SHP77 (cell line): ENCODE measurements at regions not wholly inside any gene's neighbourhood (a gene's known extent, or its start where the extent isn't known, plus 50 kb on each side); places are given as distances from the start of the nearest gene placed in this dataset.
"Not testable (repeated sequence)": the region's sequence is repeated elsewhere in the genome, so short reads cannot be mapped to it uniquely, and the experiment has no call there.

Experiments used
- DNase-seq, 2 experiments: peaks; one replicate each; lab custom pipeline; 2025; lab: John Stamatoyannopoulos, UW

DNA sequence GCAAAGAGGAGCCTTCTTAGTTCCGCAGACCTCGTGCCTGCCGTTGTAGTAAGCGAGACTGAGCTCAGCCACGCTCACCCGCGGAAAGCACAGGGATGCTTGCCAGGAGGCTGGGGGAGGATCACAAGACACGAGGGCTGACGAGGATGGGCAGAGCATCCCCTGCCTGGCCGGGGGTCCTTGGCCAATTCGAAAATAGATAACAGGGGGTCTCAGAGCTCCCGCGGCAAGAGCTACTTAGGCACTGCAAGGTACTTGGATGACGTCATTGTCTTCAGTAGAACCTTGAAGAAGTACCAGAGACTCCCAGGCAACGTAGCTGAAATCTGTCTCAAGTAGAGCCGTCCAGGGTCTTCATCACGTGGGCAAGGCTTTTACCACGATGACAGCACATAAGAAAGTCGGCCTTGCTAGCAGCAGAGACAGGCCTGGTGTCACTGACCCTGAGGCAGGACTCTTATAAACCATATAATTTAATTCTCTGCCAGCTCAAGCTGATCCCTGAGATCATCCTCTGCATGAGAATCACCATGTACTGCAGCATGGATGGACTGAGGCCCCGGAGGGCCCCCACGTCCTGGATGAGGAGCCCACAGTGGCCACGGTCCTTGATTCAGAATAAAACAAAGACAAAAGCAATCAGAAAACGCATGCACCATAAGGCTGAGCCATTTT is 81.9 kb downstream of the TMEM18 start:
- no peak for DNase-seq

DNA sequence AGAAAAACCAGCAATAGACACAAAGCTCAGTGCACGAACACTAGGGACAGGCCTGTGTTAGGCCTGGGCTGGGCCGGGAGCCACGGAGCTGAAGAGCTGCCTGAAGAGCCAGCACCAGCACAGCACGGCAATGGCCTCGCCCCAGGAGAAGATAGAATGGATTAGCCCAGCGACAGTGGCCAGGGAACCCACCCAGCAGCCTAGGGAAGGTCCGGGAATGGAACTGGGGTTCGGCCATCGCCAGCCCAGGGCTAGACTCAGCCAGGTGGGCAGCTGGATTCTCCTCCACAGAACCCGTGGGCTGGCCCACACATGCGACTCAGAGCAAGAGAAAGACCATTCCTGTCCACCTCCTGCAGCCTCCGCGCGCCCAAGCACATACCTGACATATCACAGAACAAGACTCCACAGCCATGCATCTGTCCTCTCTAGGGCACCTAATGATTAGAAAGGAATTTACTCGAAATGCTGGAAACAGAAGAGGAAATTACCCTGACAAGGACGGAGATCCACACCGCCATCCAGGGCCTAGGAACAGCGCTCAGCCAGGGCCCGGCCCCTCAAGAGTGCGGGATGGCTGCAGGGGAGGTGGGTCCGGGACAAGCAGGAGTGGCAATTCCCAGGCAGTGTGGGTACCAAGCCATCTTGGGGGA is 82.8 kb downstream of the TMEM18 start:
- no peak for DNase-seq

DNA sequence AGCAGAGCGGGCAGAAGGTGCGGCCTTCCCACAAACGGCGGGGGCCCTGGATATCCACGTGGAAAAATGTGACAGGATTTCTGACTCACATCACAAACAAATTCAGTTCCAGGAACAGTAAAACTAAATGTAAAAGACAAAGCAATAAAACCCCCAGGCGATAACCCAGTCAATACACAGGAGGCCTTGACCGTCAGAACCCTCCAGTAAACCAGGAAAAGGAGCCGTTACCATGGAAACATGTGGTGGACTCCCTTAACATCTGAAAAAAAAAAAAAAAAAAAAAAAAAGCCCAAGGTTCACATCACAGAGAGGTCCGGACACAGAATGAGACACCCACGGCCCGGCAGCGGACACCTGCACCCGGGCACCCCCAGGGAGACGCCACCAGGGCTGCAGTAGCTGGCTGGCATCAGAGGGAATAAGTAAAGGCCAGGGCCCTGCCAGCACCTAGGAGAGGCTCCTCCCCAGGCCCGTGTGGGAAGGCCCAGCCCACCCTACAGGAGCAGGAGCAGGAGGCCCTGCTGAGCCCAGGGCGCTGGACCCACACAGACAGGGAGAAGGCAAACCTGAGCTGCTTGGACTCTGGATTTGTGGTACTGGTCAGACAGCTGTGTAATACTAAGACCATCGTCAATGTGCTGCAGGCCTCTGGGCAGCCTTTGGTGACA is 83.7 kb downstream of the TMEM18 start:
- DNase-seq: no peak

DNA sequence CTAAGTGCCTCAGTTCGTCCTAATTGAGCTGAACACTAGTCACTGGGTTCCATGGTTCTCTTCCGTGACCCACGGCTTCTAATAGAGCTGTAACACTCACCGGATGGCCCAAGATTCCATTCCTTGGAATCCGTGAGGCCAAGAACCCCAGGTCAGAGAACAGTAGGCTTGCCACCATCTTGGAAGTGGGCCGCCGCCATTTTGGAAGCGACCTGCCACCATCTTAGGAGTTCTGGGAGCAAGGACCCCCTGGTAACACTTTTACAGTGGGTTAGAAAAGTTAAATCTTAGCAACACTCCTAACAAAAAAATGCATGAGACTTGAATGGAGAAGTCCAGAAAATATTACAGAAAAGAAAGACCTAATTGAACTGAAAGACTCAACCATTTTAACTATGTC is 84.5 kb downstream of the TMEM18 start:
- no peak for DNase-seq

DNA sequence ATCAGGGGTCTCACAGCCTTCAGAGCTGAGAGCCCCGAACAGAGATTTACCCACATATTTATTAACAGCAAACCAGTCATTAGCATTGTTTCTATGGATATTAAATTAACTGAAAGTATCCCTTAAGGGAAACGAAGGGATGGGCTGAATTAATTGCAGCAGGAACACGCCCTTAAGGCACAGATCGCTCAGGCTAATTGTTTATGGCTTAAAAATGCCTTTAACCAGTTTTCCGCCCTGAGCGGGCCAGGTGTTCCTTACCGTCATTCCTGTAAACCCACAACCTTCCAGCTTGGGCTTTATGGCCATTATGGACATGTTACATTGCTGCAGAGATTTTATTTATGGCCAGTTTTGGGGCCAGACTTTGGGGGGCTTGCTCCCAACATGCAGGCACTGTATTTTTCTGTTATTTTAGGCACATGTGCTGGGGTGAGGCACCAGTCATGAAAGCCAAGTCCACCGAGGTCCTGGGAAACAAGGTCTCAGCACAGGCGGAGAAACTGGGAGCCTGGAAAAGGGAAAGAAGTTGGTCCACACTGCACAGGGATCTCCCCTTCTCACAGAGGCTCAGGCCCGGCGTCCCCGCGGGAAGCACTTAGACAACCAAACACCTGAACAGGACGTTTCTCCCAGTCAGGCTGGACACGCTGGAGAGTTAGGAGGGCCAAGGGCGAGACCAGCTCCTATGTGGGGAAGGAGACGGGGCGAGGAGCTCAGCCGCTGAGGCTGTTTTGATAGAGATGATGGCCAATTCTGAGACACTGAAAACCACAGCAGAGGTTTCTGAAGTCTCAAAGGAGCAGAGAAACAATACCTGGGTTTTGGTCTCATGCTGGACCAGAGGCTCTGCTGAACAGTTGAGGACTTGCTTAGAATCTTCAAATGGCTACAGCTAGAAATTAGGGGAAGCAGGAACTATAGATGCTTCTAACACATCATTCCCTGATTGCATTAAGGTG is 86.7 kb downstream of the TMEM18 start:
- no peak for DNase-seq

DNA sequence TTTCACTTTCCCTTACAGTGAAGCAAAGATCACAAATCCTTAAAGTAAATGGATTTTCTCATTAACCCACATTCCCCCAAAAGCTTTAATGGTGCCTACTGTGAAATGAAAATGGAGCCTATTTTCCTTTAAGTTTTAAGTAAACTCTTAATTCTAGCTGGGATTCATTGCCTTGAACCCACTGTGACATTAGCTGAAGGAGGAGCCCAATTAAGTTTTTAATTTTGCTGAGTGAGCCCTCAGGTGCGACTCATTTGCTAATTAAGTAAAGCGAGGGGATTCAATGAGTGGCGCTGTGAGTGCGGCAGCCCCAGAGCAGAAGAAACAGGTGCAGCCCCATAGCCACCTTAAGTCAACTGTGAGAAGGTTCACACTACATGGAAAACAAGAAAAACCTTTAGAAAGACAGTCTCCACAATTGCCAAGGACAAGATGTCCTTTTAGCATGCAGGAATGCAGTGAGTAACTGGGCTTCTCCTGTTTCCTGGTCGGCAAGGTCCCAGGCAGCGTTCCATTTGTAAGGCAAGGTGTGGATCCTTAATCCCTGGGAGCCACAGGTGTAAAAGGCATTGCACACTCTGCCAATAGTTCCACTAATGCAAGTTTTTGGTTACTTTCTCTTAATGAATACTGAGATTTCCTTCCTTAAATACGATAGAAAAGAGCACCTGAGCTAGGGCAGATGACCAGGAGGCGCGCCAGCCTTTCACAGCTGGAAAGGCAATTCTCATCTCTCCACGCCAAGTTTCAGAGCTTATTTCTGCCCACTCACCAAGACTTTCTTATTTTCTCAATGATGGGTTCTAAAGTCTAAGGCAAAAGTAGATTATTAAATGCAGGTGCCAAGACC is 87.7 kb downstream of the TMEM18 start:
- no peak for DNase-seq

DNA sequence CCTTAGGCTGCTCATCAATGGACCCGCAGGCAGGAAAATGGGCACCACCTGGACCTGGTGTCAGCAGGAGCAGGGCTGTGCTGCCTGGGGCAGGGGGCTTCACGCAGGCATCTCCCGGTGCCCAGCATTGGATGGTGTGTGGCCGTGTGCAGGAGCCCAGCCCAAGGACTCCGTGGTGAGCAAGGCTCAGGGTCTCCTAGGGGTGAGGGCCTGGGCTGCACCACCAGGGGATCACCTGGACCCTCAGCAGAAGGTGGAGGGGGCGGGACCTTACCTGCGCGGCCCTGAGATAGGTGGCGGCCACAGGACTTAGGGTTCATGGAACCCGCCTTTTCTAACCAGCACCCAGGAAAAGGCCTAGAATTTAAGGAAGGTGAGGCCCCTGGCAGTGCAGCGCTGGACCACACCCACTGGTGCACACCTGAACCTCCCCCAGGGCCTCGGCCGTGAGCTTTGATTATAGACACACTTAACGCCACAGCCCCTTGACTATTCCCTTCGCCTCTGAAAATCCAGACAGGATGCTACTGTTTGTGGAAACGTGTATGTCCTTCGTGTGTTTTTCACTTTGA is 89.0 kb downstream of the TMEM18 start:
- DNase-seq: no peak

DNA sequence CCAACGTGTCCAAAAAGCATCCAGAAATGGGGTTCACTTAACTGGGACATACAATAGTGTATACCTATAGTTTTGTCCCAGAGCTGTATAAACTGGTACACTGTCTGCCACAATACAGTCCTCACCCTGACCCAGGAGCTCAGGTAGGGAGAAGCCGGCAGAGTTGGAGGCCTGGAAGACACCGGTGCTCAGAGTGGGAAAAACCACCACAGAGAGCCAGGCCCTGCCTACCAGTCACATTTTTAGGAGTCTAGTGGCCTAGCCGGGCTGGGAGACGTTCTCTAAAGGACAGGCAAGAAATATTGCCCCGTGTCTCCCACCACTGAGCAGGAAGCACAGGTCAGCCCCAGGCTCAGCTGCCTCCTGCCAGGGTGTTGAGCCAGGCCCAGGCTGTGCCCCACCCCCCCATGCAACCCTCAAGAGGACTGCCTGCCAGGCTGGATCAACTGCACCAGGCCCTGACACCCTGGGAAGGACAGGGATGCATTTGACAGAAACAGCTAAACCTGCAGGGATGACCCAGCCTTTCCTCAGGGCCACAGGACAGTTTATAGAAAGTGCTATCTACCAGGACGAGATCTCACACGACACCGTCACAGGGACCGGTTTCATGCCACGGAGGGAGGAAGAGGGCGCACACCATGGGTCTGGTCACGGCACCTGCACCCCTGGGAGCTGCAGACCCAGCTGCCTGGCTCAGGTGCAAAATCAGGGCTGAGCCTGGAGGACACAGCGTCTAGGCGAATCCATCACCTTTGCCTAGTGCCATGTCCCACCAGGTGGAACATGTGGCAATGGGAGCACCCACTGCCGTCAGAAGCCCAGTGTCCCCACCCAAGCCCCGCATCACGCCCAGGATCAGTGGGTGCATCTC is 89.9 kb downstream of the TMEM18 start:
- no peak for DNase-seq

DNA sequence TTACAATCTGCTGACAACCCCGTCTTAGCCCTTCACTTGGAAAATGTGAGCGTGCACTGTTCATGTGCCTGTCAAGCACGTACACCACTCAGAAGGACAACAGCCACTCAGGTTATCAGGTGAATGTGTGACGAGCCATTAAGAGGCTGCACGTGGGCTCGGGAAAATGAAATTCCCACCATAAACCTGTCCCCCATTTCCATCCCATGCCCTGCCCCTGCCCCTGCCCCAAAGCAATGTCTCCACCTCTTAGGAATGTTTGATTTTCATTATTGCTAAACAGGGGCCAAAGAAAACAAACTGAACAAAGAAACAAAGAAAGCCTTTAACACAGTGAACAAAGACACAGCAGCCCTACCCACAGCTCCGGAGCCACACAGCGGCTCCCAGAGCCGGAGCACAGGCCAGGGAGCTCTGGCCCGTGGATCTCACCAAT is 90.5 kb downstream of the TMEM18 start:
- DNase-seq: no peak

DNA sequence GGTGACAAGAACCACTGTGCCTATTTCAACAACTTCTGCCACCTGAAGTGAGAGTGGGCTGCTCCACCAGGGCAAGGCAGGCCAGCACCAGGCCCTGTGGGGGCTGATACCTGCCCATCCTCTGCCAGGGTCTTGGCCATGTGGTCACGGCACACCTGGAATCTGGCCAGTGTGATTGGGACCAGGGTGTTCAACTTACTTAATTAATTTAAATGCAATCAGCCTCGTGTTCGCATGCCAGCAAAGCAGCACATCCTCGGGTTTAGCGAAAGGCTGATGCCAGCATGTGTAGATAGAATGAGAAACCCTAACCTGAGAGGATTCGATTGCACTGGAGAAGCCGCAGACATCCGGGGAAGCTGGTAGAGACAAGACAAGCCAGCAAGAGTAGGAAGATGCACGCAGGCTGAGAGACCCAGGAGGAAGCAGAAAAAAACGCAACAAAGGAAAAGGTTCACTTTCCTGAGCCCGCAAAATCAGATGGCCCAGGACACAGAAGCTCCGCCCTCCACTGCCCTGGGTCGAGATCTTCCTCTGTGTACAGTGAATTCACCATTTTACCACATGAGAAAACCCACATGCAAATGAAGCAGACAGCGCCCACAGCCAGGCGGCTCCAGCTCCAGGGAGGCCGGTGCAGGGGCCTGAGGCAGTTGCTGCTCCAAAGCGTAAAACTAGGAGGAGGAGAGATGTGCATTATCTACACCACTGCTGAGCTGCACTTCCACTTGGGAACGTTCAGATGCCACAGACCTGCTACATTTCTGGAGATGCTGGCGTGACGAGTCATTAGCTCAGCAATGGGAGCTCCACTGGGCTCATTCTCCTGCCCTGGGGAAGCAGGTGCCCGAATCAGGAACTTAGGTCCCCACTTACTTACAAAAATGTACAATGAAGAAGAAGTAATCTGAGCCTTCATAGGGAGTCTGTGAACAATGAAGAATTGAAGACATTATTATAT is 92.1 kb downstream of the TMEM18 start:
- no peak for DNase-seq

DNA sequence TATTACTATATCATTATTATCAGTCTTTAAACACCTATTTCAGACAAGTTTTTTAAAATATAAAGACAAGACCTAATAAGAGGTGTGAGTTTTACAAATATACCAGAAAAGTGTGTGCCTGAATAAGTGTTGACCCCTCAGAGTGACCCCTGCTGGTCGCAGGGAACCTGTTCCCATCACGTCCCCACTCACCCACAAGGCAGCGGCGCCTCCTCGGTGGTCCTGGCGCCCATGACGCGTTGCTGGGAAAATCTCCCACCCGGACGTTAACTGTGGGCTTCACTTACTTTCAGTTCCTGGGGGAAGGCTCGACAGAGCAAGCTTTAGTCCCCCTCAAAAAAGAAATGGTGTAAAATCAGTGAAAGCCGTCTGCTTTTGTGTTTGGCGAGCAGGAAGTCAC is 93.5 kb downstream of the TMEM18 start:
- no peak for DNase-seq

DNA sequence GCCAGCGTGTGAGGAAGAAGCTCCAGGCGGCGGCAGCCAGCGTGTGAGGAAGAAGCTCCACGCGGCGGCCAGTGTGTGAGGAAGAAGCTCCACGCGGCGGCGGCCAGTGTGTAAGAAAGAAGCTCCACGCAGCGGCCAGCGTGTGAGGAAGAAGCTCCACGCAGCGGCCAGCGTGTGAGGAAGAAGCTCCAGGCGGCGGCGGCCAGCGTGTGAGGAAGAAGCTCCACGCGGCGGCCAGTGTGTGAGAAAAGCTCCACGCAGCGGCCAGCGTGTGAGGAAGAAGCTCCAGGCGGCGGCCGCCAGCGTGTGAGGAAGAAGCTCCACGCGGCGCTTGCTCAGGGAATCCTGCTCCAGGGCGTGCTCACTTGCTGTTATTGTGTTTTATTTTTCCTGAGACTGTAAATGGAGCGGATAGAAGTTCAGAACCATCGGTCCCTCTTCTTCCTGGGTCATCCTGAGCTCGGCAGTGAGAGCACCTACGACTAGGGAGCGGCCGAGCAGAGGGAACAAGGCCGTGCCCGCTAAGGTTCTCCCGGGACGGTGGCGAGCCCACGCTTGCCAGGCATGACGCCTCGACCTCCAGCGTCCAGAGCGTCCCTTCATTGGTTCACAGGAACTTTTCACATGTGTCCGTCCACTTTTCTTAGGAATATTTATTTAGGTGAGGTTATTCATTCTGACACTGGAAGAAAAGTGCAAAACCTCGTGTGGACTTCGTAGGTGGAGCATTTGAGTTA is 94.2 kb downstream of the TMEM18 start:
- DNase-seq: no peak

DNA sequence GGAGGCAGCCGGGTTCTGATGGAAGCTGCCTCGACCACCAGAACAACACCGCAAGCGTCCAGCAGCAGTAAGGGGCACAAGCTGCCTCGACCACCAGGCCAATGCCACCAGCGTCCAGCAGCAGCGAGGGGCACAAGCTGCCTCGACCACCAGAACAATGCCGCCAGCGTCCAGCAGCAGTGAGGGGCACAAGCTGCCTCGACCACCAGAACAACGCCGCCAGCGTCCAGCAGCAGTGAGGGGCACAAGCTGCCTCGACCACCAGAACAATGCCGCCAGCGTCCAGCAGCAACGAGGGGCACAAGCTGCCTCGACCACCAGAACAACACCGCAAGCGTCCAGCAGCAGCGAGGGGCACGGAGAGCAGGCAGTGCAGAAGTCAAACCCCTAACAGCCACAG is 94.9 kb downstream of the TMEM18 start:
- DNase-seq: not testable (repeated sequence)

DNA sequence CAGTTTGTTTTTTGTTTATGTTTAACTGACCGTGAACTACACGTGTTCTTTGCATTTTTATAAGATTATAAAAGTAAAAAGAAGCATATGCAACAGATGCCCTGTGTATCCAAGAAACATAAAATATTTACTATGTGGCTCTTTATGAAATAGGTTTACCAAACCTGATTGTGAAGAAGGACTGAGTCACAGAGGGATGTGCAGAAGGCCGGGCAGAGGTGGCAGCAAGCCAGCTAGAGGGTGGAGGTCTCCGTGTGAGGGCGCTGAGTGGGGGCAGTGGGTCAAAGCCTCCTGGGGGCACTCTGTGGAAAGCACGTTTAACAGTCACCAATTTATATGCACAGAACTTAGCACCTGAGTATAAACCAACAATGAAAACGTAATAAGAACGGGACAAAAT is 97.2 kb downstream of the TMEM18 start:
- DNase-seq: no peak

DNA sequence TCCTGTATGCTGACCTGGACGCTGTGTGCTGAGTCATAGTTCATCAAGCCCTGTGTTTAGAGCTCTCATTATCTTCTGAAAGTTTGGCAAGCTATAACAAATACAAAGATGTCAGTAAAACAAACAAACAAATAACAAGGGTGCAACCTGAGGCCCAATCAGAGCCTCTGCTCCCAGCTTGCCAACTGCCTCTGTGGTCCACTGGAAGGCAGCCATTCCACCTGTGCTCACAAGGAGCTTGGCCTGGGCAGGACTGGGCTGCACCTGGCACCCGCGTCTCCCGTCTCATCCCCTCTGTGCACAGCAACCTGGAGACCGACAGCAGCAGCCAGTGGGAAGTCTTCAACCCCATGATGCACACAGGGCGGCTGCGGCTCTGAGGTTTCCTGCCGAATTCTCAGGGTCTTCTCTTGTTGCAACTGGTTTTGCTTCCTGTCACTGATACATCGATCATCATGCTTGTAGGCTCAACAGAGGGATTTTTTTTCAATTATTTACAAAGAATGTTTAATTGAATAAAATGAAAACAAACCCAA is 97.8 kb downstream of the TMEM18 start:
- DNase-seq: no peak

DNA sequence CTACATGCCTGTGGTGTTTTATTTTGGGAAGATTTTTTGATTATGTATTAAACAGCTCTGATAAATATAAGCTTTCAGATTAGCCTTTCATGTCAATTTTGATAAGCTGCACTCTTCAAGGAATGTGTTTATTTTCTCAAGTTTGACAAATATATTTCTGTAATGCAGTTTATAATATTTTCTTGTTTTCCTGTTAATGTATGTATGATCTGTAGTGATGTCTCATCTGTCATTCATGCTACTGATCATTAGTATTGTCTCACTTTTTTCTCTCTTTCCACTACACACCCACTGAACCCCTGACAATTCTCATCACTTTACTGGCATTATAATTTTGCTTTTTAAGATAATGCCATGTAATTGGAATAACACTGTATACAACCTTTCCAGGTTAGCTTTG is 100.9 kb downstream of the TMEM18 start:
- no peak for DNase-seq

DNA sequence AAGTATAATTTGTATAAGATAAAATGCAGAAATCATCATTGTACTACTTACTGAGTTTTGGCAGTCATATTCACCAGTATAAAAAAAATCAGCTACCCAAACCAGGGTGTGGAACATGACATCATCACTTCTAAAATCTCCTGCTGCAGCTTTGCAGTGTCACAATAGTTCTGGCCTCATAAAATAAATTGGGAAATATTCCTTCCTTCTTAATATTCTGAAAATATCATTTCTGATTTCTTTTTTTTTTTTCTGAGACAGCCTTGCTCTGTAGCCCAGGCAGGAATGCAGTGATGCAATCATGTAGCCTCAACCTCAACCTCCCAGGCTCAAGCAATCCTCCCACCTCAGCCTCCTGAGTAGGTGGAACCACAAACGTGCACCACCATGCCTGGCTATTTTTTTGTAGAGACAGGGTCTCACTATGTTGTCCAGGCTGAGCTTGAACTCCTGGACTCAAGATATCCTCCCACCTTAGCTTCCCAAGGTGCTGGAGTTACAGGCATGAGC is 101.4 kb downstream of the TMEM18 start:
- no peak for DNase-seq
